HG03439 (cell line): ENCODE measurements at regions not wholly inside any gene's neighbourhood (a gene's known extent, or its start where the extent isn't known, plus 50 kb on each side); places are given as distances from the start of the nearest gene placed in this dataset.

ENCODE experiments used
- ATAC-seq: cut with Tn5 transposase; IDR thresholded peaks from one replicate; pipeline ENCODE4 v1.9.1; 2021; ENCODE audit warnings: mild to moderate bottlenecking, moderate library complexity; ENCODE audit not compliant: unreplicated experiment

DNA sequence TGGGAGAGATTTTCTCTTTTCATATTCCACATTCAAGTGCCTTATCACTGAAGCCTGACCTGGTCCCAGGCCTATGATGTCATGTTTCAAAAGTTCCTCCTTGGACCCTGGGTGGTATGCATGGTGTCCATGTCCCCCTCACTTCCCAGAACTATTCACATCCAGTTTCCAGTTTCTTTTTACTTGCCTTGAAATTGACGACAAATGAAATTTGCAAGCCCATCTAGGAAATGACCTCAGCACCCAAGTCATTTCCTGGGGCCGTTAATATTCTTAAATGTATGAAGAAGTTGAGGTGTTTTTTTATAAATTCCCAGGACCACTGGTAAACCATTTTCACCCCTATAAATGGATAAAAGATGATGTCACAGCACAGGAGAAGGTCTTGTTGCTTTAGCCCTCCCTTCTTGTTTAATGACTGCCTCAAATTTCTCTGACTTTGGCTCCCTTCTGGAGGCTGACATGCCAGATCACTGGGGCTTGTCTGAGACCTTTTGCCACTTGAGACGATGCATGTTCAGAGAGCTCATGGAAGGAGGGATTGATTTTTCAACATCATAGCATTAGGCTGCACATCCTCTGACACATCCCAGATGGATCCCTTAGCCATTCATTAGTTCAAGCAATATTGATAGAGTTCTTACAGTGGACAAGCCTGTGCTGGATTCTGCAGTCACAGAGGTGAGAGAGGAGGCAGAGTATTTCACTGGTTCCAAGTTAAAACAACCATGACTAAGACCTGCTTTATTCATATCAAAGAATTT, 221.3 kb downstream of the PLPP3 start:
- no peak for ATAC-seq

DNA sequence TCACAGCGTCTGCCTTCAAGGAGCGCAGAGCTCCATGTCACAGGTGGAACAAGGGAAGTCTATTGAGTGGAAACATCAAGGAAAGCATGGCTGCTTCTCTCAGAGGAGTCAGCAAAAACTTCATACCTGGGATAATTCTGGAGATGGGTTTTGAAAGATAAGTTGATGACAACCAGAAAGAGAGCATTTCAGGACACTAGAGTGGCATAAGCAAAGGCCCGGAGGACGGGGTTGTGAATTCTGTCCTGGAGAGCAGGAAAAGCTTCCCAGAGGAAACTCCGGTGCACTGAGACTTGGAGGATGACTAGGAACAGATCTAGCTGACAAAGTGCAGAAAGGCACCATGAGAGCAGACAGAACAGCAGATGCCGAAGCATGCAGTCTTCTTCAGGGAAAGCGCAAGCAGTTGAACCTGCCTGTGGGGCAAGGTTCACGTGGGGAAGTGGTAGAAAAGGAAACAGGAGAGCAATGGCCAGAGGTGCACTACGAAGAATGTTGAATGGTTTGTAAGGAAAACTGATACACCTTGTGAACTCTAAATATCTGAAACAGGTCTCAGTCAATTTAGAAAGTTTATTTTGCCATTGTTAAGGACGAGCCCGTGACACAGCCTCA, 222.9 kb downstream of the PLPP3 start:
- no peak for ATAC-seq

DNA sequence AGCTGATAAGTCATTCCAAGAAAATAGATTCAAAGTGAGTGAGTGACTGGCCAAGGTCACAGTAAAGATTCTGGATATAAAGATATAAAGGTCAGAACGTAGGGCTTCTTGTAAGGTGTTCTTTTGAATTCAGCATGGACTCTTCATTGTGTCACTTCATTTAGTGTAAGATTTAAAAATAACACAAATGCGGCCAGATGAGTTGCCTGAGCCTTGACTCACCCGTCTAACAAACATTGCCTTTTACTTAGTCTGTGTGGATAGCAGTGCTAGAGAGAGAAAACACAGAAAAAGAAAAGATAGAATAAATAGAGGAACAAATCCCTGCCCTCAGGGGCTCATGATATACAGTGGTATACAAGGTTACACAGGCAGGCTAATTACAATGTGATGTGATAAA, 223.4 kb downstream of the PLPP3 start:
- ATAC-seq = no peak

DNA sequence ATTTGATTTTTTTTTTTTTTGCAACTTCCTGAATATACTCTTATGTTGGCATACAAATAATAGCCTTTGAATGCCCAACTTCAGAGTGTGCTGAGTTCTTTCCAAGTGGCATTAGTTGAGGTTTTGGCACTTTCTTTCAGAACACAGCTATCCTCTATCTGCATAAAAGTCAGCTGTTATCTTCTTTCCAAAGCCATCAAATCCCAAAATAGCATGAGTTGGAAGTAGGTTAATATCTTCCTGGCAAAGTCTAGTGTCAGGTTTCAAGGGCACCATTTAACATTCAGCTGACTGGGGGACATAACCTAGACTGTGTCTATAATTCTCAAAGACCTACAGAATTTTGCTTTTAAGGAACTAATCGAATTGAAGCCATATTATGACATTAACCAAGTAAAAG, 223.9 kb downstream of the PLPP3 start:
- no peak for ATAC-seq

DNA sequence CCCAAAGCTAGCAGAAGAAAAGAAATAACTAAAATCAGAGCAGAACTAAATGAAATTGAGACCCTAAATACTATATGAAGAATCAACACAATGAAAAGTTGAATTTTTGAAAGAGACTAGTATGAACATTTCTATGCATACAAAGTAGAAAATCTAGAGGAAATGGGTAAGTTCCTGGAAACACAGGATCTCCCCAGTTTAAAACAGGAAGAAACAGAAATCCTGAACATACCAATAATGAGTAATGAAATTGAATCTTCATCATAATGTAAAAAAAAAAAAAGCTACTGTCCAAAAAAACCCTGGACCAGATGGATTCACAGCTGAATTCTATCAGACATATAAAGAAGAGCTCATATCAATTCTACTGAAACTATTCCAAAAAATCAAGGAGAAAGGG, 233.5 kb downstream of the PLPP3 start:
- no peak for ATAC-seq

DNA sequence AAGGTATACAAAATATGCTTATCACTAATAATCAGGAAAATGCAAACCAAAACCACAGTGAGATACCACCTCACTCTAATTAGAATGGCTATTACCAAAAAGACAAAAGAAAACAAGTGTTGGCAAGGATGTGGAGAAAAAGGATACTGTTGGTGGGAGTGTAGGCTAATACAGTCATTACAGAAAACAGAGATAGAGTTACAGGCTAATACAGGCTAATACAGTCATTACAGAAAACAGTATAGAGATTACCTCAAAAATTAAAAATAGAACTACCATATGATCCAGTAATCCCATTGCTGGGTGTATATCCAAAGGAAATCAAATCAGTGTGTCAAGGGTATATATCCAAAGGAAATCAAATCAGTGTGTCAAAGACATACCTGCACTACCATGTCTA, 238.4 kb downstream of the PLPP3 start:
- no peak for ATAC-seq

DNA sequence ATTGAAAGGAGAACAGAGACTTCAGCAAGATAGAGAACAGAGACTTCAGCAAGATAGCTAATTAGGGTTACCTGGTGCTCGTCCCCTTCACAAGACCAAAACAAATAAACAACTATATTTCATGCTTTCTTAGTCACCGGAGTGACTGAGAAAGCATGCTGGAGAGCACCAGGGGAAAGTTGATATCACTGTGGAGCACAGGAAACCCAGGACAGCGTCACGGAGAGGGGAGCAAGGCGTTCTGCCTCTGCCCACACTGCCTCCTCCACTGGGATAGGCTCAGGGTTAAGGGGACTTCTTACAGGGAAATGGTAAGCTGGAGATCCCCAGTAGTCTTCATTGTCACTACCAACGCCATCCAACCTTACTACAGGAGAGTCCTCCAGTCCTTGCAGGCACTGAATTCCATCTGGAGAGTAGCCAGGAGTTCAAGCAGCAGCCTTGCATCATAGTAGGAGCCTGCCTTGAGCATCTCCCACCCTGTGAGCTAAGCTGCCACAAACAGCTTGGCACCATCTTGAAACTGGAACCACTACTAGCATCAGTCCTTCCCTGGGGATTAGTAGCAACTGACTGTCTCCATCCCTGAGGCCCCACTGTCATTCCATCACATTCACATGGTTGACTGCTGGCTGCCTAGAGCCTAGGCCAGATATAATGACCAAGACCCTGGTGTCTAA, 239.4 kb downstream of the PLPP3 start:
- ATAC-seq = no peak

DNA sequence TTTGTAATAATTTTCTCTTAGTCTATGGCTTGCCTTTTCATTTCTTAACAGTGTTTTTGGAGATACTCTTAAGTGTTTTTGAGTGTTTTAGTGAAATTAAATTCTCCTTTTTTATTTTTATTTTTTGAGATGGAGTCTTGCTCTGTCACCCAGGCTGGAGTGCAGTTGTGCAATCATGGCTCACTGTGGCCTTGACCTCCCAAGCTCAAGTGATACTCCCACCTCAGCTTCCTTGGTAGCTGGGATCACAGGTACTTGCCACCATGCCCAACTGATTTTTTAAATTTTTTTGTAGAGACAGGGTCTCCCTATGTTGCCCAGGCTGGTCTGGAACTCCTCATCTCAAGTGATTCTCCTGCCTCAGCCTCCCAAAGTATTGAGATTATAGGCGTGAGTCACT, 240.3 kb downstream of the PLPP3 start:
- ATAC-seq = no peak

DNA sequence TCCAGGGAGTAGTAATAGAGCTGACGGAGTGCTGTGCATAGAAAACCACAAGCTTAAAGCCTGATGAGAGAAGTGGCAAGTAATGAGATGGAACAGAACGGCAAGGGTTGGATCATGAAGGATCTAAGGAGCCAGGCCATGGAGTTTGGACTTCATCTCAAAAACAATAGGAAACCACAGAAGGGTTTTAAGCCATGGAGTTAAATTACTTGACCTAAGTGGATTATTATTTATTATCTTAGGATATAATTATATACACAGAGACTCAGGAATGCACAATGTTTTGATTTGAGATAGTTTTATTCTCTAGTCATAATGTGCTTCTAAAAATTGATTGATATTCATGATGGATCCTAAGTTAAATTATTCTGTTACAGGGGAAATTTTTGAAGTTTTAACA, 242.4 kb downstream of the PLPP3 start:
- no peak for ATAC-seq

DNA sequence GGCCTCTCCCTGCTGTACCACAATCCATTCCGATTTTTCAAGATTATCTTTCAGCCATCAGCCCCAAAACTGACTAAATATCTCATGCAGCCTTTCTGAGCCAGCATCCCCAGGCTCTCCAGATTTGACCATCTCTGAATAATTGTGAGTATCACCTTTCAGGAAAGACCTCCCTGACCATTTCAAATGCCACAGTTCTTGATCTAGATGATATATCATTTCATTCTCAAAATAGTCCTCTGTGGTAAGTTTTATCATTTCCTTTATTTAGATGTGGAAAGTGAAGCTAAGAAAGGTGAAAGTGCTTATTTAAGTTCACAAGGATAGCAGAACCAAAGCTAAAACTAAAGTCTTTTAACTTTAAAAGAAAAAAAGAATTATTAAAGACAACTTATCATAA, 244.0 kb downstream of the PLPP3 start:
- ATAC-seq = no peak

DNA sequence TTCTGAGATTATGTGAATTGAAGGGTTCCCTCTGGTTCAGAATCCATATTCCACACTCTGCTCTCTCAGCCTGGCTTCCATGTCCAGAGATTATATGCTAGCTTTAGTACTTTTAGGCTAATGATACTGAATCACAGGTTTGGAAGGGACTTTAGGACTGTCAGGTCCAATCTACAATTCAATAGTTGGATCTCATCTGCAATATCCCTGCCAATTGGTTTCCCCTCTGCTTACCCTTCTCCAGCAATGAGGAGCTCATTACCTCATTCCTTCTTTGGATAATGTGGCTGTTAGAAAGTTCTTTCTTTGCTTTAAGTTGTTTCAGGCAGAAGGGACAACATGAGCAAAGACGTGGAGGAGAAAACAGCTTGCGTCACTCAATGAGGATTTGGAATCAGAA, 245.3 kb downstream of the PLPP3 start:
- ATAC-seq = no peak

DNA sequence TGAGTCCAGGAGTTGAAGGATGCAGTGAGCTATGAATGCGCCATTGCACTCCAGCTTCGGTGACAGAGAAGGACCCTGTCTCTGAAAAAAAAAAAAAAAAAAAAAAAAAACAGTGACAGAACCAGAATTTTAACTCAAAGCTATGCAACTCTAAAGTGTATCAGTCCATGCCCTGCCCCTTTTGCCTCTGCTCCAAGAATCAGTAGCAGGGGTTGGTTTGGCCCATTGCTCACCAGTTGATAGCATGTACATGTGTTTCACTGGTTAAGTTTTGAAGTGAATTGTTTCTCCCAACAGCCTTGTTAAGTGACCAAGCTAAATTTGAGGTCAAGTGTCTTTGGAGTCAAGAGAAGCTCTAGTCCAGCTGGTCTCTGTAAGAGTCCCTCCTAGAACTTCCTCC, 245.9 kb downstream of the PLPP3 start:
- ATAC-seq = no peak

DNA sequence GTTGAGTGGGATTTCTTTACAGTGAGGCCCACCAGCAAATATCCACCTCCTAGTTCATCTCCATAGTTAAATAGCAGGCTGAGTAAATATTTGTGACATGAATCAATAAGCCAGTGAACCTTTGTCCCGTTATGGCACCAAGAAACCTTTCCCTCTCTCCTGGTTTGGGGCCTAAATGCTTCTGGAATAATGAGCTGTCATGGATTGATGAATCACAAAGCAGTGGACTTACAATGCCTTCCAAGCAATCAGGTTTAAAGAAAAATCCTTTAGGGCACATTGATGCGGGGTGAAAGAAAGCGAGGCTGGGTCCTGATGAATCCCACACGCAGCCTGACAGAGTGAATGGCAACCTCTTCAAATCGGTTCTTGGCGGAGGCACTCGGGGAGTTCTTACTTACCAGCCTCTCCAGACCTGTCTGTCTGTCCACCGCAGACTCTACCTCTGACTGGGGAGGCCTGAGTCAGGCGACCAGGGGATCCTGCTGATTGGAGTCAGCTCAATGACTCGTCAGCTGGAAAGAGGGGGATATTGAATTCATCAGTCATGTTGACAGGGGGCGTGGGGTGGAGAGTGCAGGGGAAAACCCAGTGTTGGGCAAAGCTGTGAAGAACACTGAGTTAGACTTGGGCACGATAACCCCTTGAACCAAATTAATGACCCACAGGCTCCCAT, 247.3 kb downstream of the PLPP3 start:
- ATAC-seq = no peak

DNA sequence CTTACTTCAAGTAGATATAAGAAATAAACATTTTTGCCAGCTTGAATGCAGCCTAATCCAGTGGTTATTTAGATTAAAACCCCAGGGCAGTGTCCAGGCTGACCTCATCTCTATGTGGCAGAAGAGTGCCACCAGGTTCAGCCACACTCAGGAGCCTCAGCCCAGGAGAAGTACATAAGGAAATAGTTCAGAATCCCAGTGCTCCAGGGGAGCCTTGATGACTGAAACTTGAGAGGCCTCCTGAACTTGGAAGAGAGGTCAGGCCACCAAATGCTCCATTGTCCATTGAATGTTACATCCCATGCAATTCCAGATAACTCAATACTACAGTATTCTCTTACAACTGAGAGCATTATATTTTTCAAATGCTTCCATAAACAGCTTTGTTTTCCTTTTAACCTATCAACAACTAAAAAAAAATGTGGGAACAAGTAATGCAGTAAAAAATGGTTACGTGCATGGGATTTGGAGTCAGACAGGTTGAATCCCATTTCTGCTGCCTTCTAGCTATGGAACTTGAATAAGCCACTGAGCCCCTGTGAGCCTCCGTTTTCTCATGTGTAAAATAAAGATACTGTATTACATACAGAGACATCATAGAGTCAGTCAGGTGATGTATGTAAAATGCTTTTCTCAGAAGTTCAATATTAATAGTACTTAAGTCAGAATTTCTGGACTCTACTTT, 248.0 kb downstream of the PLPP3 start:
- no peak for ATAC-seq

DNA sequence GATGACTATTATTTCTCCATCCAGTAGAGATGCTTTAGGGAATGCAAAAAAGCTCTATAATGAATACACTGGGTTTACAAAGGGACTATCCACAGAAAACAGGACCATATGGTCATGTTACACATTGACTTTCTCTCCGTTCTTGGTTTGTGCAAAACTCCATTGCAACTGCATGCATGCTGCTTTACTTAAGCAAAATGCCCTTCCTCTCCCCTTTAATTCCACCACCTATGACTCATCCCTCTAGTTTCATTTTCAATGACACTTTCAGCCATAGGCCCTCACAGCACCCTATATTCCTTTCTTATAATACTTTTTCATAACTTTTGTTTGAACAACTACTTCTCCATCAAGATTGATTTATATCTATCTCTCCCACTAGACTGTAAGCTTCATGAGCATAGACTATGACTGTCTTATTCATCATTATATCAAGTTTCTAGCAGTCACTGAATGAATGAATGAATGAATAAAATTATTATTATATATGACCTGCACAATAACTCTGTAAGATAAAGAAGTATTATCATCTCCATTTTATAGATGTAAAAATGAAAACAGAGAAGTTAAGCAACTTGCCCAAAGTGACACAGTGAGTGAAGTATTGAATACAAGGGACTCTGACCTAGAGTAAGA, 248.9 kb downstream of the PLPP3 start:
- ATAC-seq = peak; percentile 81

DNA sequence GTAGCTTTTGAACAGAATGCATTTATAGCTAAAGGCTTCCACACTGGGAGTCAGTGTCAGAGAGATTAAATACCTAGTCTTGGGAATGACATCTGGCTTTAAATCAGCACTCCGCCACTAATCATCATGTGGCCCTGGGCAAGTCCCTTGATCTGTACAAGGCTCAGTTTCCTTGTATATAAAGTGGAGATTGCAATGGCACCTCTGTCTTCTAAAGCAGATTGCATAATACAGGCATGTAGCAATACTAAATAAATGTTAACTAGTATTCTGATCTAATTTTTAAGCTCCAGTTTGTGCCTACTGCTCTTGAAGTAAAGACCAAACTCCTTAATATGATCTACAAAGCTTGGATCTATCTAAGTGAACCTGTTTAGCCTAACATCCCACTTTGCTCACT, 249.4 kb downstream of the PLPP3 start:
- ATAC-seq = no peak

DNA sequence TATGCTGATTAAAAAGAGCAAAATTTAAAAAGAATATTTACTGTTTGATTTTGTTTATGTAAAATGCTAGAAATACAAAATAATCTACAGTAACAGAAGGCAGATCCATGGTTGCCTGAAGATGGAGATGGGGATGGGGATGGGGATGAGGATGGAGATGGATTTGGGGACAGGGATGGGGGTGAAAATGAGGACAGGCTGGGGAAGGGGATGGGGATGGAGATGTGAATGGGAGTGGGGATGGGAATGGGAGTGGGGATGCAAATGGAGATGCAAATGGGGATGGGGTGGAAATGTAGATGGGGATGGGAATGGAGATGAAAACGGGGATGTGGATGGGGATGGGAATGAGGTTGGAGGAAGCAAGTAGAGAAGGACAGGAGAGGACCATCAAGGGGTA, 252.2 kb downstream of the PLPP3 start:
- no peak for ATAC-seq

DNA sequence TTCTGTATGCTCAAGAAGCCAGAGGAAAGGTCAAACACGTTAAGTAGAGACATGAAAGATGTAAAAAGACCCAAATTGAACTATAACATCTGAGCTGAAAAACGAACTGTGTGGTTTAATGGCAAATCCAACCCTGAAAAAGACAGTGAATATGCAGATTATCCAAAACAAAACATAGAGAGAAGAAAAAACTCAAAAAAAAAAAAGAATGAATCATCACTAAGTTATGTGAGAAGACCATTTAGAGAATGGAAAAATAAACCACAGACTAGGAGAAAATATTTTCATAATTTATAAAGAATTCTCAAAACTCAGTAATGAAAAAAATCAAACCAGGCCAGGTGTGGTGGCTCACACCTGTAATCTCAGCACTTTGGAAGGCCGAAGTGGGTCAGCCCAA, 253.3 kb downstream of the PLPP3 start:
- no peak for ATAC-seq

DNA sequence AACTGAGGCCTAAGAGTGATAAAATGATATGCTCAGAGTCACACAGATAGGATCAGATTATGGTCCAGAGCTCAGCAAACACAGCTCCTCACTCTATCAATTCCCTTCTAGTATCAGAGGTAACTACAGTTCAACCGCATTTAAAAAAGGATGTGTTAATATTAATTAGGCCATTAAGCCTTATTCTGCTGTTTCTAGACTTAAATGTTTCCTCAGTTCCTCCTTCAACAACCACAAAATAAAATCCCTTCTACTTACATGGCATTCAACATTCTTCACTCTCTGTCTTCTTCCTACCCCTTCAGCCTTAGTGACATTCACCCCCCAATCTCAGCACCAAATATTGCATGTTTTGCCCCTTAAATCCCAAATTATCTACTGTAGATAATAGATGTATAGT, 254.9 kb downstream of the PLPP3 start:
- ATAC-seq = no peak

DNA sequence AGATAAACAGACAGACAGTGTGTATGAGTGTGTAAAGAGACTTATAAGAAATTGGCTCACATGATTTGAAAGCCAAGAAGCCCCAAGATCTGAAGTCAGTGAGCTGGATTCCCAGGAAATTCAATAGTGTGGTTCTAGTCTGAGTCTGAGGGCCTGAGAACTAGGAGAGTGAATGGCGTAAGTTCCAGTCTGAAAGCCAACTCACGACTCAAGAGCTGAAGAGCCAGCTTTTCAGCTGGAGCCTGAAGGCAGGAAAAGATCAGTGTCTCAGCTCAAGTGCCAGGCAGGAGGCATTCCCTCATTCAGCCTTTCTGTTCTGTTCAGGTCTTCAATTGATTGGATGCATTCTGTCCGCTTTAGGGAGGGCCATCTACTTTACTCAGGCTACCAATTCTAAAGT, 257.2 kb downstream of the PLPP3 start:
- ATAC-seq = no peak

DNA sequence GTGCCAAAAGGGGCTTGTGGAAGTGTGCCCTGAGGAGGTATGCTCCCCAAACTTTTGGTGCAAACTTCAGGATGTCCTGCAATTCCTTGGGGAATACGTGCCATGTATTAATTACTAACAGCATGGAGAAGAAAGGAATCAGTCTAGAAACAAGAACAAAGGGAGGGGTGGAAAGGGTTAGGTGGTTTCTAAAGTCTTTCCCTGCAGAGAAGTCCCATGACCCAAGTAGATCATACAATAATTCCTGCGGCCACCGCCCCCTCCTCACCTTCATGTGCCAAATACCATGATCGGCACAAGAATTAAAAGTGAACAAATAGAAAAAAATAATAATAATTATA, 258.2 kb downstream of the PLPP3 start:
- no peak for ATAC-seq
